GM12872 (cell line): ENCODE measurements at regions not wholly inside any gene's neighbourhood (a gene's known extent, or its start where the extent isn't known, plus 50 kb on each side); places are given as distances from the start of the nearest gene placed in this dataset.

ENCODE experiments used
- CTCF ChIP-seq: IDR thresholded peaks from 3 replicates; pipeline ENCODE4 v1.5.1; 2011; ENCODE audit warnings: low read depth, mild to moderate bottlenecking, low read length, moderate library complexity; ENCODE audit not compliant: insufficient read depth

GRCh38 chr6:12450467-12450866 lies 160.3 kb downstream of the EDN1 start:
- no peak for TF ChIP-seq CTCF

GRCh38 chr6:12456343-12456742 lies 166.2 kb downstream of the EDN1 start:
- no peak for TF ChIP-seq CTCF

- TF ChIP-seq CTCF = no peak
Measured at GRCh38 chr6:12457094-12457493, 166.9 kb downstream of the EDN1 start.

GRCh38 chr6:12458558-12458957 lies 168.4 kb downstream of the EDN1 start:
- no peak for TF ChIP-seq CTCF

- no peak for TF ChIP-seq CTCF
Measured at GRCh38 chr6:12459945-12460661, 169.9 kb downstream of the EDN1 start.

GRCh38 chr6:12467706-12468670 lies 177.8 kb downstream of the EDN1 start:
- TF ChIP-seq CTCF = no peak

- TF ChIP-seq CTCF = no peak
Measured at GRCh38 chr6:12472601-12473038, 182.5 kb downstream of the EDN1 start.
